HG02642 (cell line): ENCODE measurements at regions not wholly inside any gene's neighbourhood (a gene's known extent, or its start where the extent isn't known, plus 50 kb on each side); places are given as distances from the start of the nearest gene placed in this dataset.
"Not testable (repeated sequence)": the region's sequence is repeated elsewhere in the genome, so short reads cannot be mapped to it uniquely, and the experiment has no call there.

Experiments
- ATAC-seq: cut with Tn5 transposase; IDR thresholded peaks from one replicate; pipeline ENCODE4 v1.9.1; 2021; ENCODE audit warnings: mild to moderate bottlenecking; ENCODE audit not compliant: unreplicated experiment, poor library complexity

GRCh38 chr11:116678887-116679286 is 93.9 kb downstream of the BUD13 start:
- ATAC-seq = no peak

DNA sequence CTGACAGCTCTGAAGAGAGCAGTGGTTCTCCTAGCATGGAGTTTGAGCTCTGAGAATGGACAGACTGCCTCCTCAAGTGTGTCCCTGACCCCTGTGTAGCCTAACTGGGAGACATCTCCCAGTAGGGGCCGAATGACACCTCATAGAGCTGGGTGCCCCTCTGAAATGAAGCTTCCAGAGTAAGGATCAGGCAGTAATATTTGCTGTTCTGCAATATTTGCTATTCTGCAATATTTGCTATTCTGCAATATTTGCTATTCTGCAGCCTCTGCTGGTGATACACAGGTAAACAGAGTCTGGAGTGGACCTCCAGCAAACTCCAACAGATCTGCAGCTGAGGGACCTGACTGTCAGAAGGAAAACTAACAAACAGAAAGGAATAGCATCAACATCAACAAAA is 105.5 kb downstream of the BUD13 start:
- not testable (repeated sequence) for ATAC-seq

DNA sequence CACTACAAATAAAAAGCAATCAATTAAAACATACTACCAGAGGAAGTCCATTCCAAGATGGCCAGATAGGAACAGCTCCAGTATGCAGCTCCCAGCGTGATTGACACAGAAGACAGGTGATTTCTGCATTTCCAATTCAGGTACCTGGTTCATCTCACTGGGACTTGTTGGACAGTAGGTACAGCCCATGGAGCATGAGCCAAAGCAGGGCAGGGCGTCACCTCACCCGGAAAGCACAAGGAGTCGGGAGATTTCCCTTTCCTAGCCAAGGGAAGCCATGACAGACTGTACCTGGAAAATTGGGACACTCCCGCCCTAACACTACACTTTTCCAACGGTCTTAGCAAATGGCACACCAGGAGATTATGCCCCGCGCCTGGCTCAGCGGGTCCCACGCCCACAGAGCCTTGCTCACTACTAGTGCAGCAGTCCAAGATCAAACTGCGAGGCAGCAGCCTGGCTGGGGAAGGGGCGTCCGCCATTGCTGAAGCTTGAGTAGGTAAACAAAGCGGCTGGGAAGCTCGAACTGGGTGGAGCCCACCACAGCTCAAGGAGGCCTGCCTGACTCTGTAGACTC is 106.0 kb downstream of the BUD13 start:
- ATAC-seq = not testable (repeated sequence)

- ATAC-seq = no peak
These were observed 107.3 kb downstream of the BUD13 start for GRCh38 chr11:116665523-116665922.

- no peak for ATAC-seq
These were observed 111.7 kb downstream of the BUD13 start for GRCh38 chr11:116661056-116661455.

GRCh38 chr11:116660011-116660410 is 112.8 kb downstream of the BUD13 start:
- no peak for ATAC-seq

DNA sequence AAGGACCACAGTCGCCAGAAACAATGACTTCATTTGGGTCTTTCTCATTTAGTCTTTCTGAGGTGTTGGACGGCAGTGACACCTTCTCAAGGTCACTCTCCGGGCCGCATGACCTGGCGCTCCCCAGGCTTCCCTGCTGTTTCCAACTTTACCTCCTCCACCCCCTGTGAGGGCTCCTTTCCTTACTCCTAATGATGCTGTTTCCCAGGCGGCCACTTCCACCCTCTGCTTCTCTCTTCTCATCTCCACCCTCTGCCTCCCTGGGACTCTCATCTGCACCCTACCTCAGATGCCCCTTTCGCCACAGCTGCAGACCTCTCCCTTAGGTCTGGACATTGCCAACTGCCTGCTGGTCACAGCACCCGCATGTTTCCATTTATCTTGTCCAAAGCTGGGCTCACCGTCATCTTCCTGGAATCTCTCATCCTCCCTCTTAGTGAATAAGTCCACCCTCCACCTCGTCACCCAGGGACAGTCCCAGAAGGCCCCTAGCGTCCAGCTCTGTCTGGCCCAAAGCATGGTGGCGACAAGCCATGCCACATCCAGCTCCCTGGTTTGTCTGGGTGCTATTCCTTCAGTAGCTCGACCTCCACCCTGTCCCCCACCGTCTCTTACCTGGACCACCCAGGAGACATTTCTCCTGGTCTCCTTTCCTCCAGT is 113.8 kb downstream of the BUD13 start:
- ATAC-seq = no peak

DNA sequence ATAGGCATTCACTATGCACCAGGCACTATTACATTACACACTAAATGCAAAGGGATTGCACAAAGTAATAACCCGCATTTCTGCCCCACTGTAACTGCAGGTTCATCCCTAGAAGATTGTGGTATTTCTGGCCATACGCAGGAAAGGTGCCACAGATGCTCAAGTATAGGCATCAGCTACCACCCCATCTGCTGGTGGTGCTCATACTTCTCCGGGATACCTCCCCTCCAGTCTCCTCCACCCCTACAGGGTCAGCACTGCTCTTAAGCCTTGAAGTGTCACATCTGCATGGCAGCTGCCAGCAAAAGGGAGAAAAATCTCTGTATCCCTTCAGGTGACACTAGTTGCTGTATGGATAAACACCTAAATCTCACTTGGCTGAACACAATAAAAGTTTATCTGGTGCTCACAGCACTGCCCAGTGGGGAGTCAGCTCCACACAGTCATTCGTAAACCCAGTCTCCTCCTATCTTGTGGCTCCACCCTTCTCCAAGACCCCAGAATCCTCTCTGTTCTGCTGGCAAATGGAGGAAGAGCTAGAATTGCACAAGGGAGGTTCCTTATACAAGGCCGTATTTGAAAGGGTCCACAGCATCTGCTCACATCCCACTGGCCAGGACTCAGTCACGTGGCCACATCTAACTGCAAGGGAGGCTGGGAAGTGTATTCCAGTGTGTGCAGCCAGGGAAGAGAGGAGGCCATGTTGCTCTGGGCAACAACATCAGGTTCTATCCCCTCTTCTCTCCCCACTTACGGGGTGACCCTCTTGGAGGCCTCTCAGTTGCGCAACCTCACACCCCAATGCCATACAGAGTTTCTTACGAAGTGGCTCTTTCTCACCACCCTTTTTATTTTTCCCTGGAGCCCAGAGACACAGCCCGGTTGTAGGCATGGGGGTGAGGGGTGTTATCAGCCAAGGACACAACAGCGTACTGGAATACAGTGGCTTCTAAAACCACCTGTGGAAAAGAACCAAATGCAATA is 114.7 kb downstream of the BUD13 start:
- ATAC-seq = no peak

DNA sequence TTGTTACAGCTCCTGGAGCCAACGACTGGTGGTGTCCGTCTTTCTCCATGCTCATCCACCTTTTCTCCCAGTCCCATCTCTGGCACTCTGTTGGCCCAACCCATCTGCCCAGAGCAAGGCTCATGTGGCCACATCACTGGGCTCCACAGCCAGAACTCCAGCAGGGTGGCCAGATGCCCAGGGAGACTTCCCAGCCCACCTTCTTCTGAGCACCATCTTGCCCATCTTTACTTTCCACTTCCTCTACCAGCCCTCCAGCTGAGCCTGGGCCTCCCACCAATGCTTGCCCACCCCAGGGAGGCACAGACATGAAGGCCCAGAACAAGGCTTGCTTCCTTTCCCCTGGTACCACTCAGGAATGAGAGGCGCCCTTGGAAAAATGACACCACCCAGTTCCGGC is 116.8 kb downstream of the BUD13 start:
- ATAC-seq = no peak

DNA sequence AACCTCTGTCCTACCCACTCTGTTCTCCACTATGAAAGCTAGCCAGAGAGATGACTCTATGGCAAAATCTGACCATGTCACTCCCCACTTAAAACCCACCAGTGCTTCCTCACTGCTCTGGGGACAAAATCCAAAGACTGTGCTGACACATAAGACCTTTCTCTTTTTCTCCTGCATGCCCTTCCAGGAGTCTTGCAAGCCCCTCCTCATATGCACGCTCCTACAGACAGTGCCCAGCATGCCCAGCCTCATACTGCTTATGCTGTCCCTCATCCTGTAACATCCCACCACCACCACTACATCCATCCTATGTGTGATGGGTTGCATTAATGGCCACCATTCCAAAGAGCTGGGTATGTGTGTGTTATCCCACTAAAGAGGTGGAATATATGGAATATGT is 118.3 kb downstream of the BUD13 start:
- no peak for ATAC-seq

DNA sequence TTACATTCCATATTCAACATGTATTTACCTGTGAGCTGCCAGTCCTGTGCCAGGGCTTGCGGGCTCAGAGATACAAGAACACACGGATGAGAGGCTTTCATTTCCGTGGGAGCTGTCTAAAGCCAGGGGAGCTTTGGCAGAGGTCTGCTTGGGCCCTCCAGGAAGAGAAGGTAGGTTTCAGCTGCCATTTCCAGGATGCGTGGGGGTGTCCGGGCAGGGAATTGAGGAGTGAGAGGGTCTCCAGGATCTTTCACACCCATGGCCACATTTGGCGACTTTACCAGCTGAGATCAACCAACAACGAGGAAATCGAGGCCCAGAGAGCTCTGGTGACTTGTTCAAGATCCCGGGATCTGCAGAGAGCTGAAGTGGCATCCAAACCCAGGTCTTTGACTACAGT is 119.6 kb downstream of the BUD13 start:
- no peak for ATAC-seq

DNA sequence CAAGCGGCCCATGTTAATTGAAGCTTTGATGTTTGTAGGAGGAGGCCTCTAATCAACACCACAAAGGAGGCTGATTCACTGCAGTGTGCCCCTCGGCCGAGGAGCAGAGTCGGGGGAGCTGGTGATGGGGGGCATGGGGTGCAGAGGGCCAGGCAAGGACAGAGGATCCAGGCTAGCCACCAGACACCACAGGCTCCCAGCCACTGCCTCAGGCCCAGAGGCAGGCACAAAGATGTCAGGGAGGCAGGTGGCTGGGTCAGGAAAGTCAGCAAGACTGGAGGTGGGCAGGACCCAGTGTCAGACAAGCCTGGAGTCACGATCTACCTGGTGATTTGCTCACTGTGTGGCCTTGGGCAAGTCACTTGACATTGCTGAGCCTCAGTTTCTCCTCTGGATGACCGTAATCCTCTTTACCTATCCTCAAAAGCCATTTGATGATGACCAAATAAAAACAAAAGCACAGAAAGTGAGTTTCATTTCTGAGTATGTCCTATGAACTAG is 121.0 kb downstream of the BUD13 start:
- no peak for ATAC-seq

GRCh38 chr11:116651098-116651736 is 121.6 kb downstream of the BUD13 start:
- no peak for ATAC-seq

DNA sequence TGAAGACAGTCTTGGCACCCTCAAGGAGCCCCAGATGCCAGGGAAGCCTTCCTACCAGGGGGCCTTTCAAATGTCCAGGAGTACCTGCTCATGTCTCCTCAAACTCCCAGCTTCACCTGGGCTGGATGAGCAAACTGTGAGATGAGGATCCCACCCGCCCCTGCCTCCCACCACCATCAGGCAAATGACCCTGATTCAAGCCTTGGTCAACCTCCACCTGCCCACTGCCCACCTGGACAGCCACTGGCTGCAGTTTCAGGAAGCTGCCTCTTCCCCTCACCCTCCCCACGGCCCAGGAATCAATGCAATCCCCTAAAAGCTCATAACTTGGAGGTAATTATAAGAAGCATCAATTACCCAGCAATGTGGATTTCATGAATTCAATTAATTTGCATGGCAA is 122.7 kb downstream of the BUD13 start:
- ATAC-seq = no peak

- no peak for ATAC-seq
These were observed 123.5 kb downstream of the BUD13 start for GRCh38 chr11:116649268-116649667.

- no peak for ATAC-seq
These were observed 124.3 kb downstream of the BUD13 start for GRCh38 chr11:116648247-116649174.

DNA sequence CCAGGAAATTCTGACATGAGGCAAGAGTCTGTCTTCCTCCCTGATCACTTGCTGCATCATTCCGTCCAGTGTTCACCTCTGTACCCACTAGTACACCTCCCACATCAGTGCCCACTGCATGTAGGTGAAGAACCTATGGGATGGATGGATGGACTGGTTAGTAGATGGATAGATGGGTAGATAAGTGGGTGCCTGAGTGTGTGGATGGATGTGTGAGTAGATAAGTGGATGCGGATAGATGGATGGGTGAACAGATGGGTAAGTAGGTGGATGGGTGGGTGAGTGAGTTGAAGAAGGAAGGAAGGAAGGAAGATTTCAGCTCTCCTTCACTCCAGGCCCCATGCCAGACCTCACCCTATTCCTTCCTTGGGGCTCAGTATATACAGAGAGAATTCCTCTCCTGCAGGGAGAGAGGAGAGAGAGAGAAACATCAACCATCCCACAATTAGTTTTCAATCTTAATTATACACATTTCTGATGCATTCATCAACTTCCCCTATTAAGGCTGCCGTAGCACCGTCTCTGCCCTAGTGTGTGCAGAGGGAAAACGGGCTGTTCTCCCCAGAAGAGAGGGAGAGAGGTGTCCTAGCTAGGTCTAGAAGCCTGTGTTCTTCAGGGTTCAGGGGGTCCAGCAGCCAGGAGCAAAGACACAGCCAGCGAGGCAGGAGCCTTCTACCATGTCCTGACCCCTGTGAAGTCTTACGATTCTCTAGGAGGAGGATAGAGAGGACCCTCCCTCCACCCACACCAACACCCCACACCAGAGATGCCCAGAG is 125.3 kb downstream of the BUD13 start:
- ATAC-seq = no peak

DNA sequence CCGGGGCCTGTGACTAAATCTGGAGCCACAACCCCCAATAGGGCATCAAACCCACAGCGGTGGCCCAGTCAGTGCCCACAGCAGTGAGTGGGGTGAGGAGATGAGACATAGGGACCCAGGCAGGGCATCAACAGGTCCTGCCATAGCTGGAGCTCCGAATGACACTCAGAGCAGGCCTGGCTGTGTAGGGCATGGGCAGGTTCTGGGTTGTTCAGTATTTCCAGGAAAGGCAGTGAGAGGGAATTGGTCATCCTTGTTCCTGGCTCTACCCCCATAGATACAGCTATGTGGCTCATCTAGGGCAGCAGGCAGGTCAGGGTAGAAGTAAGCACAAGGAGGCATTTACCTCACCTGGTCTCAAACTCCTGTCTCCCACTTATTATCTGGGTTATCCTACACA is 126.6 kb downstream of the BUD13 start:
- ATAC-seq = no peak

DNA sequence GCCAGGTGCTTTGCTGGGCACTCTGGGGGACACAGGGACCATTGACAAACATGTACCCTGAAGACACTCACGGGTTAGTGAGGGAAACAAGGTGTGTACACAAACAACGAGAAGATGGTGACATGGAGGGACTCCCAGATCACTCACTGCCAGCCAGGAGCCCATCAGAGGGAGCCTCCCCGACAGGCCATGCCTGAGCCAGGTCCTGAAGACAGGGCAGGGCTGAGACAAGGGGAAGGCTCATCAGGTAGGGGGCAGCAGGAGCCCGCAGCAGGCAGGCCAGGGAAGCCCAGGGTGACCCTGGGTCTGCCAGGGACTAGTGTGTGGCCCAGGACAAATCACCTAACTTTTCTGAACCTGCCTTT is 127.9 kb downstream of the BUD13 start:
- no peak for ATAC-seq
